Activated T-helper 1 cell treated with anti-CD3 and anti-CD28 coated beads, Interleukin-12 subunit alpha, Interleukin-12 subunit beta, Interleukin-2, Interleukin-4 antibody, amounts not matched to agents 30 ng/mL and 10 ng/mL and 1 ng/mL, durations not matched to agents 14 hours and 24 hours and 36 hours (primary cell): ENCODE measurements at regions not wholly inside any gene's neighbourhood (a gene's known extent, or its start where the extent isn't known, plus 50 kb on each side); places are given as distances from the start of the nearest gene placed in this dataset.

Experiments used
- DNase-seq: peaks from one replicate; pipeline ENCODE4 v3.0.0; 2021; ENCODE audit warnings: low spot score
- H3K27ac Mint-ChIP-seq: one replicate; pipeline ENCODE4 v1.8.0; 2021; ENCODE audit warnings: mild to moderate bottlenecking, mixed read lengths
- H3K27me3 Mint-ChIP-seq: one replicate; pipeline ENCODE4 v1.8.0; 2022; ENCODE audit warnings: mild to moderate bottlenecking, moderate library complexity, mixed read lengths; ENCODE audit not compliant: insufficient read depth
- H3K36me3 Mint-ChIP-seq: one replicate; pipeline ENCODE4 v1.8.0; 2021; ENCODE audit warnings: low read depth, mixed read lengths
- H3K4me1 Mint-ChIP-seq: one replicate; pipeline ENCODE4 v1.8.0; 2021; ENCODE audit warnings: low read depth, mixed read lengths
- H3K4me3 Mint-ChIP-seq: one replicate; pipeline ENCODE4 v1.8.0; 2021; ENCODE audit warnings: mild to moderate bottlenecking, moderate library complexity, mixed read lengths
- H3K9me3 Mint-ChIP-seq: one replicate; pipeline ENCODE4 v1.8.0; 2021; ENCODE audit warnings: mixed read lengths
- intact Hi-C: fragments of 100-400 bp; cut with micrococcal nuclease; formaldehyde crosslinking; loops from one replicate; pipeline ENCODE4 v1.15.1; 2024

- H3K27ac Mint-ChIP-seq = no peak overlapping the region
- no peaks in the 10 kb centered on the region for H3K4me1 Mint-ChIP-seq
- DNase-seq = no peak
- no peaks in the 10 kb centered on the region for H3K36me3 Mint-ChIP-seq
- H3K9me3 Mint-ChIP-seq = no peaks in the 10 kb centered on the region
- H3K27me3 Mint-ChIP-seq = no peaks in the 10 kb centered on the region
- intact Hi-C loops = no loop called here
- no peak overlapping the region for H3K4me3 Mint-ChIP-seq
These were observed 101.6 kb downstream of the ADCYAP1 start for GRCh38 chr18:1006304-1006703.

- no peak for DNase-seq
- no peaks in the 10 kb centered on the region for H3K4me1 Mint-ChIP-seq
- H3K36me3 Mint-ChIP-seq = no peaks in the 10 kb centered on the region
- no peak overlapping the region for H3K27ac Mint-ChIP-seq
- no peaks in the 10 kb centered on the region for H3K9me3 Mint-ChIP-seq
- H3K4me3 Mint-ChIP-seq = no peak overlapping the region
- intact Hi-C loops = no loop called here
- no peaks in the 10 kb centered on the region for H3K27me3 Mint-ChIP-seq
These were observed 102.3 kb downstream of the ADCYAP1 start for GRCh38 chr18:1006965-1007364.

GRCh38 chr18:1011349-1011748 lies 106.7 kb downstream of the ADCYAP1 start:
- DNase-seq = no peak
- H3K9me3 Mint-ChIP-seq = no peaks in the 10 kb centered on the region
- no peak overlapping the region for H3K27ac Mint-ChIP-seq
- no peaks in the 10 kb centered on the region for H3K4me1 Mint-ChIP-seq
- intact Hi-C loops = no loop called here
- no peak overlapping the region for H3K4me3 Mint-ChIP-seq
- no peaks in the 10 kb centered on the region for H3K36me3 Mint-ChIP-seq
- H3K27me3 Mint-ChIP-seq = no peaks in the 10 kb centered on the region

GRCh38 chr18:1012775-1013174 lies 108.1 kb downstream of the ADCYAP1 start:
- Mint-ChIP-seq H3K27ac (no peak overlapping the region), H3K4me1 (no peaks in the 10 kb centered on the region), H3K9me3 (no peaks in the 10 kb centered on the region), H3K36me3 (no peaks in the 10 kb centered on the region), H3K4me3 (no peak overlapping the region), H3K27me3 (no peaks in the 10 kb centered on the region)
- intact Hi-C loops = no loop called here
- DNase-seq = no peak

GRCh38 chr18:1013951-1014350 lies 109.3 kb downstream of the ADCYAP1 start:
- Mint-ChIP-seq H3K27me3 (no peaks in the 10 kb centered on the region), H3K36me3 (no peaks in the 10 kb centered on the region), H3K9me3 (no peaks in the 10 kb centered on the region), H3K27ac (no peak overlapping the region), H3K4me1 (no peaks in the 10 kb centered on the region), H3K4me3 (no peak overlapping the region)
- intact Hi-C loops = no loop called here
- no peak for DNase-seq

- Mint-ChIP-seq H3K4me3 (no peak overlapping the region), H3K27ac (no peak overlapping the region), H3K27me3 (no peaks in the 10 kb centered on the region), H3K36me3 (no peaks in the 10 kb centered on the region), H3K4me1 (no peaks in the 10 kb centered on the region), H3K9me3 (no peaks in the 10 kb centered on the region)
- intact Hi-C loops = no loop called here
- DNase-seq = no peak
These were observed 109.8 kb downstream of the ADCYAP1 start for GRCh38 chr18:1014509-1014908.

- H3K27me3 Mint-ChIP-seq = no peaks in the 10 kb centered on the region
- no peaks in the 10 kb centered on the region for H3K36me3 Mint-ChIP-seq
- H3K4me1 Mint-ChIP-seq = no peaks in the 10 kb centered on the region
- DNase-seq = no peak
- H3K27ac Mint-ChIP-seq = no peak overlapping the region
- no peak overlapping the region for H3K4me3 Mint-ChIP-seq
- no peaks in the 10 kb centered on the region for H3K9me3 Mint-ChIP-seq
- intact Hi-C loops = no loop called here
These were observed 110.4 kb downstream of the ADCYAP1 start for GRCh38 chr18:1014951-1015624.

- intact Hi-C loops = no loop called here
- no peak overlapping the region for H3K27ac Mint-ChIP-seq
- no peaks in the 10 kb centered on the region for H3K36me3 Mint-ChIP-seq
- no peaks in the 10 kb centered on the region for H3K4me1 Mint-ChIP-seq
- DNase-seq = no peak
- no peaks in the 10 kb centered on the region for H3K9me3 Mint-ChIP-seq
- H3K4me3 Mint-ChIP-seq = no peak overlapping the region
- no peaks in the 10 kb centered on the region for H3K27me3 Mint-ChIP-seq
These were observed 111.1 kb downstream of the ADCYAP1 start for GRCh38 chr18:1015777-1016176.

GRCh38 chr18:1017227-1018058 lies 112.8 kb downstream of the ADCYAP1 start:
- intact Hi-C loops = no loop called here
- Mint-ChIP-seq H3K36me3 (no peaks in the 10 kb centered on the region), H3K27me3 (no peaks in the 10 kb centered on the region), H3K4me3 (no peak overlapping the region), H3K27ac (no peak overlapping the region), H3K9me3 (no peaks in the 10 kb centered on the region), H3K4me1 (no peaks in the 10 kb centered on the region)
- DNase-seq = no peak

GRCh38 chr18:1018181-1018681 lies 113.6 kb downstream of the ADCYAP1 start:
- no peak overlapping the region for H3K4me3 Mint-ChIP-seq
- H3K4me1 Mint-ChIP-seq = no peaks in the 10 kb centered on the region
- H3K36me3 Mint-ChIP-seq = no peaks in the 10 kb centered on the region
- no peak overlapping the region for H3K27ac Mint-ChIP-seq
- intact Hi-C loops = no loop called here
- DNase-seq = no peak
- no peaks in the 10 kb centered on the region for H3K9me3 Mint-ChIP-seq
- no peaks in the 10 kb centered on the region for H3K27me3 Mint-ChIP-seq

- Mint-ChIP-seq H3K4me3 (no peak overlapping the region), H3K4me1 (no peaks in the 10 kb centered on the region), H3K27me3 (no peaks in the 10 kb centered on the region), H3K36me3 (no peaks in the 10 kb centered on the region), H3K9me3 (no peaks in the 10 kb centered on the region), H3K27ac (no peak overlapping the region)
- no peak for DNase-seq
- intact Hi-C loops = no loop called here
These were observed 114.5 kb downstream of the ADCYAP1 start for GRCh38 chr18:1019191-1019590.

- Mint-ChIP-seq H3K4me1 (no peaks in the 10 kb centered on the region), H3K36me3 (no peaks in the 10 kb centered on the region), H3K27ac (no peak overlapping the region), H3K9me3 (no peaks in the 10 kb centered on the region), H3K27me3 (no peaks in the 10 kb centered on the region), H3K4me3 (no peak overlapping the region)
- intact Hi-C loops = no loop called here
- DNase-seq = no peak
These were observed 116.2 kb downstream of the ADCYAP1 start for GRCh38 chr18:1020731-1021344.

GRCh38 chr18:1026930-1027329 lies 122.3 kb downstream of the ADCYAP1 start:
- intact Hi-C loops = no loop called here
- H3K9me3 Mint-ChIP-seq = peaks cover 9% of the 10 kb centered on the region
- no peak for DNase-seq
- no peak overlapping the region for H3K4me3 Mint-ChIP-seq
- no peak overlapping the region for H3K27ac Mint-ChIP-seq
- H3K4me1 Mint-ChIP-seq = no peaks in the 10 kb centered on the region
- no peaks in the 10 kb centered on the region for H3K36me3 Mint-ChIP-seq
- no peaks in the 10 kb centered on the region for H3K27me3 Mint-ChIP-seq
